Adrenal gland (tissue), 9 donors: ENCODE measurements at regions not wholly inside any gene's neighbourhood (a gene's known extent, or its start where the extent isn't known, plus 50 kb on each side); places are given as distances from the start of the nearest gene placed in this dataset.
A peak's percentile ranks its signal among the peaks of the same experiment; 100 is the strongest.

Experiments used
- DNase-seq, 7 donors: peaks; one replicate each; pipeline ENCODE4 v3.0.0-alpha.2; 2019 to 2020
- H3K27ac ChIP-seq, 5 donors: fragments of 200-600 bp; sonication (generic) in 4 of 5; 1 replicate in 3 of 5; 2 replicates in 2 of 5; pipeline versions ENCODE4 v1.5.1 to v1.8.0; 2016 to 2020; ENCODE audit warnings: mild to moderate bottlenecking in 1 of 5
- H3K27me3 ChIP-seq: fragments of 200-600 bp; 2 replicates; pipeline ENCODE4 v1.8.0; 2021
- H3K36me3 ChIP-seq, 2 donors: fragments of 200-600 bp; replicated peaks in 1 of 2; 1 replicate in 1 of 2; 2 replicates in 1 of 2; pipeline versions ENCODE4 v1.5.1 to v1.8.0; 2018 to 2022
- H3K4me1 ChIP-seq, 2 donors: fragments of 200-600 bp; replicated peaks in 1 of 2; 1 replicate in 1 of 2; 2 replicates in 1 of 2; pipeline versions ENCODE4 v1.5.1 to v1.8.0; 2018 to 2021
- H3K4me3 ChIP-seq, 4 donors: fragments of 200-600 bp; sonication (generic) in 3 of 4; one replicate each; pipeline ENCODE4 v1.5.1; 2016 to 2018
- H3K9me3 ChIP-seq, 3 donors: fragments of 200-600 bp; sonication (generic) in 1 of 3; replicated peaks in 1 of 3; 1 replicate in 2 of 3; 2 replicates in 1 of 3; pipeline versions ENCODE4 v1.5.1 to v1.8.0; 2016 to 2021
- POLR2A ChIP-seq, 2 donors: fragments of 450-650 bp; IDR thresholded peaks; one replicate each; pipeline ENCODE4 v1.6.1; 2017; ENCODE audit warnings: antibody characterized with exemption in 2 of 2, mild to moderate bottlenecking in 2 of 2, moderate library complexity in 1 of 2
- WGBS, 4 donors: extraction: QIAGEN DNeasy Blood & Tissue Kit in 2 of 4; methylation state at CpG; one replicate each; pipeline versions ENCODE4 v1.1.5 to v1.1.7; 2013 to 2017; 5-methylcytosine and 5-hydroxymethylcytosine counted together
- intact Hi-C, 2 donors: fragments of 100-400 bp; cut with DNase I; formaldehyde crosslinking; loops; one replicate each; pipeline versions ENCODE4 v1.14.1 to v1.15.0; 2022 to 2023
- TF ChIP-seq, protein P1 (sequence below), 6 experiments: fragments of 450-650 bp in 4 of 6; fragments of 200-600 bp in 2 of 6; sonication (generic) in 1 of 6; IDR thresholded peaks; 1 replicate in 5 of 6; 2 replicates in 1 of 6; pipeline versions ENCODE4 v1.5.1 to v1.8.0; 2016 to 2021; ENCODE audit warnings: antibody characterized with exemption in 6 of 6, mild to moderate bottlenecking in 2 of 6, moderate library complexity in 1 of 6
- donor health status: healthy with polysubstance abuse.
- donor health status: Bipolar disorder and iron deficiency.
- donor health status: DM: yes; HTN: yes; CAD: no.
- donor health status: DM: no; HTN: no; CAD: no.
- donor health status: DM: no; HTN: no; CAD: no.

DNA sequence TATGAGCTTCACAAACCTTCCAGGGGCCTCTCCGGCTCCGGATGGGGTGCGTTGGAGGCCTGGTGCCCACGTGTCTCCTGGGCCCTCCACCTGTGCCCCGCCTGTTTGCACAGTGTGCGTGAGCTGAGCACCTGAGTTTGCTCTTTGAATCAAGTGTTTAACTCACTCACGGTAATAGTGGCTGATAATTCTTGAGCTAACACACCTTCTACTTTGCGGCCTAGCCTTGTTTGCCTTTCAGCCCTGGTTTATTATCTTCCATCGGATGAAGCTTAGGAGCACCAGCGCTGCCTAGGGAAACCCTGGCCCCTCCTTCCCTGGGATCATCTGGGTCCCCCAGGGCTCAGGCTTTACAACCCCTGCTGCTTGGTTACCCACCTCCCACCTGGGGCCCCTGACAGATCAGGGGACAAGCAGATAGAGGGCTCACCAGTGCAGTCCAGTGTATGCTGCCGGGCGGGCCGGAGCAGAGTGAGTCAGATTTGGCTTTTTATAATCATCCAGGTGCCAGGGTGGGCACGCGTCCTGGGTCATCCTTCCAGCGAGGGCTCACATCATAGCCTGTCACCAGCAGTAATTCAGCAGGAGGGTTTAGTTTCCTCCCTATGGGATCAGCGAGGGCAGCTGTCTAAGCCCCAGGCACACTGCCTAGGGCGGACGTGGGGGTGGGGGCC is 62.8 kb upstream of the RFLNA start:
- intact Hi-C loops: no loop called here
- no peak overlapping the region for H3K4me3 ChIP-seq
- H3K27ac ChIP-seq: no peak overlapping the region
- no peak for DNase-seq
- TF ChIP-seq, protein P1, sequence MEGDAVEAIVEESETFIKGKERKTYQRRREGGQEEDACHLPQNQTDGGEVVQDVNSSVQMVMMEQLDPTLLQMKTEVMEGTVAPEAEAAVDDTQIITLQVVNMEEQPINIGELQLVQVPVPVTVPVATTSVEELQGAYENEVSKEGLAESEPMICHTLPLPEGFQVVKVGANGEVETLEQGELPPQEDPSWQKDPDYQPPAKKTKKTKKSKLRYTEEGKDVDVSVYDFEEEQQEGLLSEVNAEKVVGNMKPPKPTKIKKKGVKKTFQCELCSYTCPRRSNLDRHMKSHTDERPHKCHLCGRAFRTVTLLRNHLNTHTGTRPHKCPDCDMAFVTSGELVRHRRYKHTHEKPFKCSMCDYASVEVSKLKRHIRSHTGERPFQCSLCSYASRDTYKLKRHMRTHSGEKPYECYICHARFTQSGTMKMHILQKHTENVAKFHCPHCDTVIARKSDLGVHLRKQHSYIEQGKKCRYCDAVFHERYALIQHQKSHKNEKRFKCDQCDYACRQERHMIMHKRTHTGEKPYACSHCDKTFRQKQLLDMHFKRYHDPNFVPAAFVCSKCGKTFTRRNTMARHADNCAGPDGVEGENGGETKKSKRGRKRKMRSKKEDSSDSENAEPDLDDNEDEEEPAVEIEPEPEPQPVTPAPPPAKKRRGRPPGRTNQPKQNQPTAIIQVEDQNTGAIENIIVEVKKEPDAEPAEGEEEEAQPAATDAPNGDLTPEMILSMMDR (IDR thresholded peaks at IDR 0.05): no peak
- TF ChIP-seq POLR2A (IDR thresholded peaks at IDR 0.05): no peak
- no peaks in the 10 kb centered on the region for H3K36me3 ChIP-seq
- H3K27me3 ChIP-seq: no peaks in the 10 kb centered on the region
- H3K9me3 ChIP-seq: no peaks in the 10 kb centered on the region
- 91 to 93% (median 92%) methylated on average over 16 to 19 of the region's 19 CpGs for WGBS, 4 donors
- H3K4me1 ChIP-seq: no peaks in the 10 kb centered on the region

DNA sequence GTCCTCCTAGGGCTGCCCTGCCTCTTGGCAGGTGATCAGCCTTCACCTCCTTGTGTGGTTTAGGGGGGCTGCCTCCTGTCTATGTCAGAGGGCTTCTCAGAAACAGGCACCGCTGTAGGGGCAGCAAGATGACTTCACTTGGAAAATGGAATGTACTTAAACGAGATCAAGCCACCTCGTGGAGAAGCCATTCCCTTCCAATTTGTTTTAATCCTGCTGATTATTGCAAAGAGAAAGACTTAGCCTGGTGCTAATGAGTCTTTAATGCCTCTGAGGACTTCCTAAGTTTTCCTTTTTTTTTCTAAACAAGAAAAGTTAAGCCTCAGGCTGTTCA is 62.3 kb upstream of the RFLNA start:
- 74 to 87% (median 85%) methylated on average over 2 to 3 of the region's 3 CpGs for WGBS, 4 donors
- no peak overlapping the region for H3K4me3 ChIP-seq
- H3K9me3 ChIP-seq: no peaks in the 10 kb centered on the region
- no peak for TF ChIP-seq POLR2A (IDR thresholded peaks at IDR 0.05)
- TF ChIP-seq, protein P1 (IDR thresholded peaks at IDR 0.05): no peak
- intact Hi-C loops: no loop called here
- H3K4me1 ChIP-seq: no peaks in the 10 kb centered on the region
- H3K36me3 ChIP-seq: no peaks in the 10 kb centered on the region
- no peak for DNase-seq
- no peak overlapping the region for H3K27ac ChIP-seq
- H3K27me3 ChIP-seq: no peaks in the 10 kb centered on the region

DNA sequence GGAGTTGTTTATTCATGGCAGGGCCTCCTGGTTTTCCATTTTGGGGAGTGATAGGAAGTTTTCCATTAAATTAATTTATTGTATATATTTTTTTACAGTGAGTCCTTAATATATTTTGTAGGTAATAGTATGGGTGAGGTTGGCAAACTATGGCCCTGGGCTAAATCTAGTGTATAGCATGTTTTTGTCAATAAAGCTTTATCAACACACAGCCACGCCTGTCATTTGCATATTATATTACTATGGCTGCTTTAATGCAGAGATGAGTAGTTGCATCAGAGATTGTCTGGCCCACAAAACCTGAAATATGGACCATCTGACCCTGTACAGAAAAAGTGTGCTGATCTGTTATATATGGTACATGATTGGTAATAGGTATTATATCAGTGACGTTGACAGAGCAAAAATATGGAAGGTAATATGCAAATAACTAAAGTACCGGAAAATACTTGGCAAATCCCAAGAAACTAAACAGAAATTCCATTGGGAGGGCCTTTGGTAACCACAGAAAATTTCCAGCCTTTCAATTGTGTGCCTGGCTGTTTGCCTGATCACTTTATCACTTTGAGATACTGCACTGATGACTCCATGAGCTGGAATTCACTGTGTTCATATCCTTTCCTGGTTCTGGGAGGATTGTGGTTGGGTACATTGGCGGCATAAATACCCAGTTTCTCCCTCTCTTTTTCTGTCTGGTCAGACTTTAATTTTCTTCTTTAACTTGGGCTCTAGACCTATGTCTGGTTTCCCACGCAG is 61.7 kb upstream of the RFLNA start:
- H3K4me3 ChIP-seq: no peak overlapping the region
- intact Hi-C loops: no loop called here
- WGBS, 4 donors: 76 to 90% (median 88%) methylated on average over 5 of the region's 5 CpGs
- peak overlapping the region in 1 of 5 donors; percentile 55 for H3K27ac ChIP-seq
- H3K27me3 ChIP-seq: no peaks in the 10 kb centered on the region
- TF ChIP-seq, protein P1 (IDR thresholded peaks at IDR 0.05): no peak
- no peak for TF ChIP-seq POLR2A (IDR thresholded peaks at IDR 0.05)
- H3K9me3 ChIP-seq: no peaks in the 10 kb centered on the region
- no peaks in the 10 kb centered on the region for H3K4me1 ChIP-seq
- DNase-seq: peak in 3 of 7 donors; percentile 21 to 26 (median 23)
- no peaks in the 10 kb centered on the region for H3K36me3 ChIP-seq

DNA sequence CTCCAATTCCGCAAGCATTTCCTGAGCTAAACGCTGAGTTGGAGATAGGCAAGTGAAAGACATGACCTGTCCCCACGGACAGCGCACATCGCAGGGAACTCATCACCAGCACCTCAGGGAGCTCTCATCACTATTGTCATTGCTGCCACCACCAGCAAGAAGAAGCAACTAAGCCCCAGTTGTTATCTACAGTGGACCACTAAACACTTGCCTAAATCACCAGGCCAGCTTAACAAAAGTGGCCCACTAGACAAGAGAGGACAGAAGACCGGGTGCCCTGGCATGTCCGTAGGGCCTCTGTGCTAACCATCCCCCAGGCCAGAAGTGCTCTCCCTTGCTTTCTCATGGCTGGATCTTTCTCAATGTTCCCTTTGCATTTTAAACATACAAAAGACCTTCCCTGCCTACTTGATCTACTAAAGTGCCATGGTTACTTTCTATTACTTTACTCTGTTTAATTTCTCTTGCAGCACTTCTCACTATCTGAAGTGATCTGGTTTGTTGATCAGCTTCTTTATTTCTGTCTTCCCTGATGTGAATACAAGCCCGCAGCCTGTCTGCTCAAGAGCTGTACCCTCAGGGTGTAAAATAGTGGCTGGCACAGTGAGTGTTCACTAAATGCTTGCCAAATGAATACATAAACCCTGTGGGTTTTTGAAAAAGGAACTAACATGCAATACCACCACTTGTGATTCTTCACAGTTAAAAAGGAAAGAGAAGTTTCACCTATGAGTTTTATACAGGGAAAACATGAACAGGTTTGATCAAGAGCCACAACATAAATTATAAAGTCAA is 60.9 kb upstream of the RFLNA start:
- Histone ChIP-seq H3K9me3 (no peaks in the 10 kb centered on the region), H3K36me3 (no peaks in the 10 kb centered on the region), H3K4me3 (no peak overlapping the region), H3K27me3 (no peaks in the 10 kb centered on the region), H3K4me1 (no peaks in the 10 kb centered on the region), H3K27ac (peak overlapping the region in 1 of 5 donors; percentile 55)
- intact Hi-C loops: no loop called here
- WGBS, 4 donors: 84 to 87% (median 87%) methylated on average over 8 of the region's 8 CpGs
- no peak for DNase-seq
- TF ChIP-seq POLR2A (IDR thresholded peaks at IDR 0.05): no peak
- TF ChIP-seq, protein P1 (IDR thresholded peaks at IDR 0.05): no peak
